ENCODE measurements at regions not wholly inside any gene's neighbourhood (a gene's known extent, or its start where the extent isn't known, plus 50 kb on each side); places are given as distances from the start of the nearest gene placed in this dataset.

DNA sequence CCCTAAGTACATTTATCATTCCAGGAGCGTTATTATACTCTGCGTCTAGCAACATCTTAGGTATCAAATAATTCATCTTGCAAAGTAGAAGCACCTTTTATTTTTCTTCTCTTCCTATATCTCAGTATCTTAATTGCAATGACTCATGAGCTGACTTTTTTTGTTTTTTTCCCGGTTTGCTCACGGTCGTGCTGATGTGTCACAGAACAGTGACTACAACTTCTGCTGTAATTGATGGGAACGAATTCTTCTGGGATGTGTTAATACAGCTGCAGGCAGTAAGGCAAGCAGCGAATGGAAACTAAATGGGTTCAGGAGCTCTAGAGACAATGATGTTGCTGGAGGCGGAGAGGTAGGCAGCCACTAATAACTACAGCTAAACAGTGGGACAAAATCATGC, 89.8 kb upstream of the TMPRSS15 start:
- Histone ChIP-seq H3K27ac (ENCODE audit: low read depth, low read length) (no peak overlapping the region), H3K4me2 (ENCODE audit: low read length) (peak overlapping the region; percentile 22), H3K4me3 (ENCODE audit: insufficient read depth, low read depth, low read length) (no peak overlapping the region), H3K79me2 (ENCODE audit: insufficient read depth, low read length) (no peaks in the 10 kb centered on the region), H3K4me1 (ENCODE audit: insufficient read depth, low read length) (no peaks in the 10 kb centered on the region), H3K9me3 (ENCODE audit: insufficient read depth, low read depth, low read length) (no peaks in the 10 kb centered on the region), H4K20me1 (ENCODE audit: insufficient read depth, low read length) (no peaks in the 10 kb centered on the region), H3K9ac (ENCODE audit: low read length) (no peak overlapping the region), H2AFZ (ENCODE audit: low read depth, low read length) (no peak overlapping the region), H3K27me3 (ENCODE audit: insufficient read depth, low read length) (no peaks in the 10 kb centered on the region), H3K36me3 (ENCODE audit: insufficient read depth, low read length) (no peaks in the 10 kb centered on the region)
- Mint-ChIP-seq H3K4me1 (ENCODE audit: low read depth, unreplicated experiment) (peaks cover 4% of the 10 kb centered on the region), H3K9me3 (ENCODE audit: unreplicated experiment) (no peaks in the 10 kb centered on the region), H3K27ac (ENCODE audit: unreplicated experiment) (no peak overlapping the region), H3K27me3 (ENCODE audit: low read depth, unreplicated experiment) (no peaks in the 10 kb centered on the region), H3K36me3 (ENCODE audit: low read depth, unreplicated experiment) (no peaks in the 10 kb centered on the region), H3K4me3 (ENCODE audit: unreplicated experiment) (no peak overlapping the region)
- peak; percentile 87 for DNase-seq (ENCODE audit: low read depth)
- FAIRE-seq: no peak
- TF ChIP-seq EZH2 (IDR thresholded peaks at IDR 0.05; ENCODE audit: insufficient read depth, low read length): no peak
- TF ChIP-seq, protein P1, sequence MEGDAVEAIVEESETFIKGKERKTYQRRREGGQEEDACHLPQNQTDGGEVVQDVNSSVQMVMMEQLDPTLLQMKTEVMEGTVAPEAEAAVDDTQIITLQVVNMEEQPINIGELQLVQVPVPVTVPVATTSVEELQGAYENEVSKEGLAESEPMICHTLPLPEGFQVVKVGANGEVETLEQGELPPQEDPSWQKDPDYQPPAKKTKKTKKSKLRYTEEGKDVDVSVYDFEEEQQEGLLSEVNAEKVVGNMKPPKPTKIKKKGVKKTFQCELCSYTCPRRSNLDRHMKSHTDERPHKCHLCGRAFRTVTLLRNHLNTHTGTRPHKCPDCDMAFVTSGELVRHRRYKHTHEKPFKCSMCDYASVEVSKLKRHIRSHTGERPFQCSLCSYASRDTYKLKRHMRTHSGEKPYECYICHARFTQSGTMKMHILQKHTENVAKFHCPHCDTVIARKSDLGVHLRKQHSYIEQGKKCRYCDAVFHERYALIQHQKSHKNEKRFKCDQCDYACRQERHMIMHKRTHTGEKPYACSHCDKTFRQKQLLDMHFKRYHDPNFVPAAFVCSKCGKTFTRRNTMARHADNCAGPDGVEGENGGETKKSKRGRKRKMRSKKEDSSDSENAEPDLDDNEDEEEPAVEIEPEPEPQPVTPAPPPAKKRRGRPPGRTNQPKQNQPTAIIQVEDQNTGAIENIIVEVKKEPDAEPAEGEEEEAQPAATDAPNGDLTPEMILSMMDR (IDR thresholded peaks at IDR 0.05; ENCODE audit: insufficient read depth, low read depth, low read length): no peak

DNA sequence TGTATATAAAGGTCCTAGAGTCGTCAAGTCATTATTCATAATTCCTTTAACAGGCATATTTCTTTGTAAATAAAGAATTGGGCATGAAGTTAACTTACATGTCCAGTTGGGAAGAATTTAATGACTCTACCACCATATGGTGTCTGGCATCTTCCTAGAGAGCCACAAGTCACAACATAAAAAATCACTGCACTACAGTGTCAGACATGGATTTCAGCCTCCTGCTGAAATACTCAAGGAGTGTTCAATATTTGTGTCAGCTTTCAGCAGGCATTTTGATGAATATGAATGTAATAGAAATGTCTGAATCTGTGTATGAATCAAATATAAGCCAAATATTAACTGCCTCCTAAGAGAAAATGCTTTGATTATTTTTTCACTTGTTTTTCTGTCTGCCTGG, 91.9 kb upstream of the TMPRSS15 start:
- Histone ChIP-seq H3K4me2 (ENCODE audit: low read length) (no peak overlapping the region), H3K4me1 (ENCODE audit: insufficient read depth, low read length) (no peaks in the 10 kb centered on the region), H3K4me3 (ENCODE audit: insufficient read depth, low read depth, low read length) (no peak overlapping the region), H3K79me2 (ENCODE audit: insufficient read depth, low read length) (no peaks in the 10 kb centered on the region), H3K27me3 (ENCODE audit: insufficient read depth, low read length) (no peaks in the 10 kb centered on the region), H3K9ac (ENCODE audit: low read length) (no peak overlapping the region), H3K9me3 (ENCODE audit: insufficient read depth, low read depth, low read length) (no peaks in the 10 kb centered on the region), H4K20me1 (ENCODE audit: insufficient read depth, low read length) (no peaks in the 10 kb centered on the region), H3K36me3 (ENCODE audit: insufficient read depth, low read length) (no peaks in the 10 kb centered on the region), H2AFZ (ENCODE audit: low read depth, low read length) (no peak overlapping the region), H3K27ac (ENCODE audit: low read depth, low read length) (no peak overlapping the region)
- FAIRE-seq (no peak), DNase-seq (ENCODE audit: low read depth) (no peak)
- Mint-ChIP-seq H3K9me3 (ENCODE audit: unreplicated experiment) (no peaks in the 10 kb centered on the region), H3K36me3 (ENCODE audit: low read depth, unreplicated experiment) (no peaks in the 10 kb centered on the region), H3K27ac (ENCODE audit: unreplicated experiment) (no peak overlapping the region), H3K4me1 (ENCODE audit: low read depth, unreplicated experiment) (peaks cover 4% of the 10 kb centered on the region), H3K4me3 (ENCODE audit: unreplicated experiment) (no peak overlapping the region), H3K27me3 (ENCODE audit: low read depth, unreplicated experiment) (no peaks in the 10 kb centered on the region)
- TF ChIP-seq EZH2 (IDR thresholded peaks at IDR 0.05; ENCODE audit: insufficient read depth, low read length): no peak
- TF ChIP-seq, protein P1 (IDR thresholded peaks at IDR 0.05; ENCODE audit: insufficient read depth, low read depth, low read length): no peak

DNA sequence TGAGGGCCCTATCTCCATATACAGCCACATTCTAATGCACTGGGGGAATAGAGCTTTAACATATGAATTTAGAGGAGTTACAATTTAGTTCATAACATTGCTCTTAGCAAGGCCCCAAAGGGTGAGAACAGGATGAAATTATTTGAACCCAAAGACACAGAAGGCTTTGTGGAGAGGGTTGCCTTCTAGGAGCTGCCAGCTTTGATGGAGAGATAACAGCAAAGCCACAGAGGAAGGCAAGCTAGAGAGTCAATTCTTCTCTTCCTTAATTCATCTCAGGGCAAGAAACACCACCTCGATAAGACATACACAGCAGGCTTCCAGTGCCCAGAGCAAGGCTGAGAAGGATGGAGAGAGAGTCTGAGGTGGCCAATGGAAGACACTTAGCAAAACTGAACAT, 94.8 kb upstream of the TMPRSS15 start:
- H3K4me3 ChIP-seq (ENCODE audit: insufficient read depth, low read depth, low read length): no peak overlapping the region
- H3K79me2 ChIP-seq (ENCODE audit: insufficient read depth, low read length): no peaks in the 10 kb centered on the region
- no peaks in the 10 kb centered on the region for H3K27me3 Mint-ChIP-seq (ENCODE audit: low read depth, unreplicated experiment)
- no peak overlapping the region for H3K27ac Mint-ChIP-seq (ENCODE audit: unreplicated experiment)
- H3K4me3 Mint-ChIP-seq (ENCODE audit: unreplicated experiment): no peak overlapping the region
- no peak overlapping the region for H3K4me2 ChIP-seq (ENCODE audit: low read length)
- H3K36me3 ChIP-seq (ENCODE audit: insufficient read depth, low read length): no peaks in the 10 kb centered on the region
- FAIRE-seq: no peak
- H3K4me1 ChIP-seq (ENCODE audit: insufficient read depth, low read length): no peaks in the 10 kb centered on the region
- TF ChIP-seq, protein P1 (IDR thresholded peaks at IDR 0.05; ENCODE audit: insufficient read depth, low read depth, low read length): no peak
- no peak for TF ChIP-seq EZH2 (IDR thresholded peaks at IDR 0.05; ENCODE audit: insufficient read depth, low read length)
- no peaks in the 10 kb centered on the region for H4K20me1 ChIP-seq (ENCODE audit: insufficient read depth, low read length)
- no peak overlapping the region for H3K27ac ChIP-seq (ENCODE audit: low read depth, low read length)
- no peak for DNase-seq (ENCODE audit: low read depth)
- no peaks in the 10 kb centered on the region for H3K9me3 ChIP-seq (ENCODE audit: insufficient read depth, low read depth, low read length)
- H2AFZ ChIP-seq (ENCODE audit: low read depth, low read length): no peak overlapping the region
- peaks cover 3% of the 10 kb centered on the region for H3K4me1 Mint-ChIP-seq (ENCODE audit: low read depth, unreplicated experiment)
- H3K9me3 Mint-ChIP-seq (ENCODE audit: unreplicated experiment): peaks cover 3% of the 10 kb centered on the region
- H3K36me3 Mint-ChIP-seq (ENCODE audit: low read depth, unreplicated experiment): no peaks in the 10 kb centered on the region
- H3K9ac ChIP-seq (ENCODE audit: low read length): no peak overlapping the region
- H3K27me3 ChIP-seq (ENCODE audit: insufficient read depth, low read length): no peaks in the 10 kb centered on the region

All from astrocyte (in vitro differentiated cells and primary cell).